ENCODE measurements at regions not wholly inside any gene's neighbourhood (a gene's known extent, or its start where the extent isn't known, plus 50 kb on each side); places are given as distances from the start of the nearest gene placed in this dataset.

DNA sequence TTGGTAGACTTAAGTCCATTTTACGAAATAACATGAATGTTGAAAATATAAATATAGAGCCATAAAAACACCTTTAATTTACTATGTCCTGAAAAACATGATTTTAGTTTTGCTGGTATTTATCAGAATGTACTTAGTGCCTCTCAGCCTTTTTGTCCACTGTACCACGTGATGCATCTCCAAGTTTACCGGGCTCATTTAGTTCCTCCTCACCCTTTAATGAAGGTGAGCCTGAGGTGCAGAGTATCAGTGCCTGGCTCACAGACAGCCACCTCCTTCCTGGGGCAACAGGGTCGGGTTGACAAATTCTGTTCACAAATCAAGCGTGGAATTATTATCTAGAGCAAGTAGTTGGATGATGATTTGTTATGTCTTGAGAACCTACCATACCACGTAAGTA is 420.5 kb upstream of the MEIS1 start:
- peaks cover 0 to 5% (median 0%) of the 10 kb centered on the region in 7 donors for H3K9me3 Mint-ChIP-seq
- H3K79me2 ChIP-seq (ENCODE audit: insufficient read depth, low read length): no peaks in the 10 kb centered on the region
- no peaks in the 10 kb centered on the region for H3K36me3 ChIP-seq (replicated peaks in 1 of 2; ENCODE audit: control insufficient read depth in 1 of 2, insufficient read depth in 2 of 2, low read length in 2 of 2)
- H4K20me1 ChIP-seq (ENCODE audit: insufficient read depth, low read length): no peaks in the 10 kb centered on the region
- TF ChIP-seq, protein P1, sequence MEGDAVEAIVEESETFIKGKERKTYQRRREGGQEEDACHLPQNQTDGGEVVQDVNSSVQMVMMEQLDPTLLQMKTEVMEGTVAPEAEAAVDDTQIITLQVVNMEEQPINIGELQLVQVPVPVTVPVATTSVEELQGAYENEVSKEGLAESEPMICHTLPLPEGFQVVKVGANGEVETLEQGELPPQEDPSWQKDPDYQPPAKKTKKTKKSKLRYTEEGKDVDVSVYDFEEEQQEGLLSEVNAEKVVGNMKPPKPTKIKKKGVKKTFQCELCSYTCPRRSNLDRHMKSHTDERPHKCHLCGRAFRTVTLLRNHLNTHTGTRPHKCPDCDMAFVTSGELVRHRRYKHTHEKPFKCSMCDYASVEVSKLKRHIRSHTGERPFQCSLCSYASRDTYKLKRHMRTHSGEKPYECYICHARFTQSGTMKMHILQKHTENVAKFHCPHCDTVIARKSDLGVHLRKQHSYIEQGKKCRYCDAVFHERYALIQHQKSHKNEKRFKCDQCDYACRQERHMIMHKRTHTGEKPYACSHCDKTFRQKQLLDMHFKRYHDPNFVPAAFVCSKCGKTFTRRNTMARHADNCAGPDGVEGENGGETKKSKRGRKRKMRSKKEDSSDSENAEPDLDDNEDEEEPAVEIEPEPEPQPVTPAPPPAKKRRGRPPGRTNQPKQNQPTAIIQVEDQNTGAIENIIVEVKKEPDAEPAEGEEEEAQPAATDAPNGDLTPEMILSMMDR (IDR thresholded peaks at IDR 0.05): no peak
- H3K9ac ChIP-seq (ENCODE audit: insufficient read depth, low read length, poor library complexity, severe bottlenecking): no peak overlapping the region
- H3K4me1 Mint-ChIP-seq: no peaks in the 10 kb centered on the region
- WGBS (ENCODE audit: insufficient coverage): 100% methylated on average over 1 of the region's 6 CpGs
- no peaks in the 10 kb centered on the region for H3K36me3 Mint-ChIP-seq
- peaks cover 0 to 5% (median 0%) of the 10 kb centered on the region in 3 donors for H3K27me3 Mint-ChIP-seq (ENCODE audit: low read depth in 3 of 3)
- intact Hi-C loops (cut with micrococcal nuclease): no loop called here
- H3K9me3 ChIP-seq (replicated peaks in 1 of 2; ENCODE audit: control insufficient read depth in 1 of 2, insufficient read depth in 1 of 2, low read length in 2 of 2): no peaks in the 10 kb centered on the region
- H3K27ac ChIP-seq (ENCODE audit: low read depth in 1 of 2, low read length in 2 of 2): no peak overlapping the region
- H3K27me3 ChIP-seq (ENCODE audit: control insufficient read depth in 2 of 2, insufficient read depth in 2 of 2, low read length in 2 of 2): no peaks in the 10 kb centered on the region
- no peak overlapping the region for H3K27ac Mint-ChIP-seq
- no peaks in the 10 kb centered on the region for H3K4me1 ChIP-seq (ENCODE audit: control insufficient read depth in 1 of 2, insufficient read depth in 2 of 2, low read length in 2 of 2)
- no peak overlapping the region for H2AFZ ChIP-seq (ENCODE audit: insufficient read depth, low read depth, low read length, poor library complexity, severe bottlenecking)
- no peak overlapping the region for H3K4me2 ChIP-seq (replicated peaks; ENCODE audit: extremely low read depth, low read length, poor library complexity, severe bottlenecking)
- no peak for DNase-seq
- no peak overlapping the region for H3K4me3 Mint-ChIP-seq
- no peak overlapping the region for H3K4me3 ChIP-seq (replicated peaks in 1 of 3; ENCODE audit: low read depth in 2 of 3, low read length in 3 of 3)

DNA sequence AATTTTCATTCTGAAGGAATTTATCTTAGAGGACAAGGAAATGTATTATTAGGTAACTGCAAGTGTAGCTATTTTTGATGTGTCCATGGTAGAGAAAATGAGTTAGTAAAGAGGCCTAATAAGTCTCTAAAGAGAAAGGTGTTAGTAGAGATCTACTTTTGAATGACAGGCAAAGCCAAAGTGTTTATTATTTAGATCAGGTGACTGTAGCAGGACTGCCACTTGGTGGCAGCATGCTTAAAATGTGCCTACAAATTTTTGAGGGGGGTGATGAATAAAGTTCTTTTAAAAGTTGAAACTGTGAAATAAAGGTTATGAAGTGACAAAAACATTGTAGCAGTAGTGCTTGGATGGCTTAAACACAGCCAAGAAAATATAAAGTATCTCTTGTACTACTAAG is 421.5 kb upstream of the MEIS1 start:
- TF ChIP-seq, protein P1 (IDR thresholded peaks at IDR 0.05): no peak

More for the DNA sequence above, 421.5 kb upstream of the MEIS1 start:
- no peak overlapping the region for H3K4me3 Mint-ChIP-seq
- intact Hi-C loops (cut with micrococcal nuclease): no loop called here
- H3K36me3 Mint-ChIP-seq: no peaks in the 10 kb centered on the region
- peaks cover 0 to 2% (median 0%) of the 10 kb centered on the region in 7 donors for H3K9me3 Mint-ChIP-seq
- no peak overlapping the region for H3K27ac Mint-ChIP-seq
- H3K4me1 ChIP-seq (ENCODE audit: control insufficient read depth in 1 of 2, insufficient read depth in 2 of 2, low read length in 2 of 2): no peaks in the 10 kb centered on the region
- no peaks in the 10 kb centered on the region for H3K36me3 ChIP-seq (replicated peaks in 1 of 2; ENCODE audit: control insufficient read depth in 1 of 2, insufficient read depth in 2 of 2, low read length in 2 of 2)
- H3K27me3 ChIP-seq (ENCODE audit: control insufficient read depth in 2 of 2, insufficient read depth in 2 of 2, low read length in 2 of 2): no peaks in the 10 kb centered on the region
- no peak overlapping the region for H3K9ac ChIP-seq (ENCODE audit: insufficient read depth, low read length, poor library complexity, severe bottlenecking)
- no peaks in the 10 kb centered on the region for H3K4me1 Mint-ChIP-seq
- no peak for DNase-seq
- H3K27ac ChIP-seq (ENCODE audit: low read depth in 1 of 2, low read length in 2 of 2): no peak overlapping the region
- H3K9me3 ChIP-seq (replicated peaks in 1 of 2; ENCODE audit: control insufficient read depth in 1 of 2, insufficient read depth in 1 of 2, low read length in 2 of 2): no peaks in the 10 kb centered on the region
- no peaks in the 10 kb centered on the region for H4K20me1 ChIP-seq (ENCODE audit: insufficient read depth, low read length)
- H3K4me2 ChIP-seq (replicated peaks; ENCODE audit: extremely low read depth, low read length, poor library complexity, severe bottlenecking): no peak overlapping the region
- H2AFZ ChIP-seq (ENCODE audit: insufficient read depth, low read depth, low read length, poor library complexity, severe bottlenecking): no peak overlapping the region
- H3K79me2 ChIP-seq (ENCODE audit: insufficient read depth, low read length): no peaks in the 10 kb centered on the region
- H3K27me3 Mint-ChIP-seq (ENCODE audit: low read depth in 3 of 3): peaks cover 0 to 3% (median 0%) of the 10 kb centered on the region in 3 donors
- H3K4me3 ChIP-seq (replicated peaks in 1 of 3; ENCODE audit: low read depth in 2 of 3, low read length in 3 of 3): no peak overlapping the region

All from CD14-positive monocyte (primary cell).